ENCODE measurements at regions not wholly inside any gene's neighbourhood (a gene's known extent, or its start where the extent isn't known, plus 50 kb on each side); places are given as distances from the start of the nearest gene placed in this dataset.

DNA sequence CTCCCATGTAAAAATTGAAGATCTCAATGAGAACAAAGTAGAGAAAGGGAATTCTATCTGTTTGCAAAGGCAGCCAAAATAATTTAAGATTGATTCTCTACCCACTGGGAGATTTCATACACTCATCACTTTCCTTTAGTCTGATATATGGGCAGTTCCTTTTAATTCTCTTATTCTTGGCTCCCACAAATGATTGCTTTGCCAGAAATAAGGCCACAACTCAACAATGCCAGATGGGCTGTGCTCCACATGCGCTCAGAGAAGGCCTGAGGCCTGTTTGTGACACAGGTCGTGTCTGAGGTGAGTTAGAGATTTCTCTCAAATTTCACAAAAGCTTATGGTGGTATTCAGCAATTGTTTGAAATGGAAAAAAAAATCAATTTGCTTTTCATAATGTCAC is 501.9 kb upstream of the SEMA3D start:
- Histone ChIP-seq H3K4me1 (ENCODE audit: control insufficient read depth in 1 of 2, insufficient read depth in 2 of 2, low read length in 2 of 2) (no peaks in the 10 kb centered on the region), H3K9ac (ENCODE audit: insufficient read depth, low read length, poor library complexity, severe bottlenecking) (no peak overlapping the region), H3K36me3 (replicated peaks in 1 of 2; ENCODE audit: control insufficient read depth in 1 of 2, insufficient read depth in 2 of 2, low read length in 2 of 2) (no peaks in the 10 kb centered on the region), H3K4me2 (replicated peaks; ENCODE audit: extremely low read depth, low read length, poor library complexity, severe bottlenecking) (no peak overlapping the region), H3K27ac (ENCODE audit: low read depth in 1 of 2, low read length in 2 of 2) (no peak overlapping the region), H4K20me1 (ENCODE audit: insufficient read depth, low read length) (no peaks in the 10 kb centered on the region), H3K27me3 (ENCODE audit: control insufficient read depth in 2 of 2, insufficient read depth in 2 of 2, low read length in 2 of 2) (no peaks in the 10 kb centered on the region), H3K4me3 (replicated peaks in 1 of 3; ENCODE audit: low read depth in 2 of 3, low read length in 3 of 3) (no peak overlapping the region), H3K79me2 (ENCODE audit: insufficient read depth, low read length) (no peaks in the 10 kb centered on the region), H2AFZ (ENCODE audit: insufficient read depth, low read depth, low read length, poor library complexity, severe bottlenecking) (no peak overlapping the region), H3K9me3 (replicated peaks in 1 of 2; ENCODE audit: control insufficient read depth in 1 of 2, insufficient read depth in 1 of 2, low read length in 2 of 2) (peaks cover 7 to 11% of the 10 kb centered on the region in 2 donors)
- no peaks in the 10 kb centered on the region for H3K36me3 Mint-ChIP-seq
- no peak for DNase-seq
- no peaks in the 10 kb centered on the region for H3K27me3 Mint-ChIP-seq (ENCODE audit: low read depth in 3 of 3)
- no peak overlapping the region for H3K4me3 Mint-ChIP-seq
- H3K9me3 Mint-ChIP-seq = peaks cover 7 to 17% (median 10%) of the 10 kb centered on the region in 7 donors
- TF ChIP-seq, protein P1, sequence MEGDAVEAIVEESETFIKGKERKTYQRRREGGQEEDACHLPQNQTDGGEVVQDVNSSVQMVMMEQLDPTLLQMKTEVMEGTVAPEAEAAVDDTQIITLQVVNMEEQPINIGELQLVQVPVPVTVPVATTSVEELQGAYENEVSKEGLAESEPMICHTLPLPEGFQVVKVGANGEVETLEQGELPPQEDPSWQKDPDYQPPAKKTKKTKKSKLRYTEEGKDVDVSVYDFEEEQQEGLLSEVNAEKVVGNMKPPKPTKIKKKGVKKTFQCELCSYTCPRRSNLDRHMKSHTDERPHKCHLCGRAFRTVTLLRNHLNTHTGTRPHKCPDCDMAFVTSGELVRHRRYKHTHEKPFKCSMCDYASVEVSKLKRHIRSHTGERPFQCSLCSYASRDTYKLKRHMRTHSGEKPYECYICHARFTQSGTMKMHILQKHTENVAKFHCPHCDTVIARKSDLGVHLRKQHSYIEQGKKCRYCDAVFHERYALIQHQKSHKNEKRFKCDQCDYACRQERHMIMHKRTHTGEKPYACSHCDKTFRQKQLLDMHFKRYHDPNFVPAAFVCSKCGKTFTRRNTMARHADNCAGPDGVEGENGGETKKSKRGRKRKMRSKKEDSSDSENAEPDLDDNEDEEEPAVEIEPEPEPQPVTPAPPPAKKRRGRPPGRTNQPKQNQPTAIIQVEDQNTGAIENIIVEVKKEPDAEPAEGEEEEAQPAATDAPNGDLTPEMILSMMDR (IDR thresholded peaks at IDR 0.05) = no peak
- H3K4me1 Mint-ChIP-seq = no peaks in the 10 kb centered on the region
- WGBS (ENCODE audit: insufficient coverage) = 100% methylated on average over 1 of the region's 2 CpGs
- intact Hi-C loops (cut with micrococcal nuclease) = no loop called here
- no peak overlapping the region for H3K27ac Mint-ChIP-seq

DNA sequence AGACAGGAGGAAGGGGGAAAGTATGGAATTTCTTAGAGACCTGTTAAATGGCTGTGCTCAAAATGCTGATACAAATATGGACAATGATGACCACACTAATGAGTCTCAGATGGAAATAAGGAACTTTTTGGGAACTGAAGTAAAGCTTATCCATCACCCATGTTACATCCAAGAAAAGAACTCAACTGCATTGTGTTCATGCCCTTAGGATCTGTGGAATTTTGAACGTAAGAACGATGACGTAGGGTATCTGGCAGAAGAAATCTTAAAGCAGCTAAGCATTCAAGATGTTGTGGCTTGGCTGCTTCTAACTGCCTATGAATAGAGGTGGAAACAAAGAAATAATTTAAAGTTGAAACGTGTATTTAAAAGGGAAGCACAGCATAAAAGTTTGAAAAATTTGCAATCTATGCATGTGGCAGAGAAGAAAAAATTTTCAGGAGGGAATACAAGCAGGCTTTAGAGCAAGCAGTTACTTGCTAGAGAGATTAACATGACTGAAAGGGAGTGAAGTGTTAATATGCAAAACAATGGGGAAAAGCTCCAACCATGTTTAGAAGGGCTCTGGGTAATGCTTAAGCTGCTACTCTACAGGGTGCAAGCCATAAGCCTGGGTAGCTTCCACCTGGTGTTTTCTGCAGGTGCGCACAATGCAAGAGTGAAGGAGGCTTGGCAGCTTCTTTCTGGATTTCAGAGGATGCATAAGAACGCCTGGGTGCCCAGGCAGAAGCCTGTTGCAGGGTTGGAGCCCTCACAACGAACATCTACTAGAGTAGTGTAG is 499.7 kb upstream of the SEMA3D start:
- TF ChIP-seq, protein P1 (IDR thresholded peaks at IDR 0.05) = no peak
- H3K4me1 ChIP-seq (ENCODE audit: control insufficient read depth in 1 of 2, insufficient read depth in 2 of 2, low read length in 2 of 2) = no peaks in the 10 kb centered on the region
- H3K36me3 ChIP-seq (replicated peaks in 1 of 2; ENCODE audit: control insufficient read depth in 1 of 2, insufficient read depth in 2 of 2, low read length in 2 of 2) = no peaks in the 10 kb centered on the region
- H3K27me3 Mint-ChIP-seq (ENCODE audit: low read depth in 3 of 3) = no peaks in the 10 kb centered on the region
- no peak overlapping the region for H3K27ac ChIP-seq (ENCODE audit: low read depth in 1 of 2, low read length in 2 of 2)
- H3K9me3 ChIP-seq (replicated peaks in 1 of 2; ENCODE audit: control insufficient read depth in 1 of 2, insufficient read depth in 1 of 2, low read length in 2 of 2) = peaks cover 8 to 14% of the 10 kb centered on the region in 2 donors
- H3K4me1 Mint-ChIP-seq = no peaks in the 10 kb centered on the region
- H2AFZ ChIP-seq (ENCODE audit: insufficient read depth, low read depth, low read length, poor library complexity, severe bottlenecking) = no peak overlapping the region
- H3K4me3 Mint-ChIP-seq = no peak overlapping the region
- H3K9ac ChIP-seq (ENCODE audit: insufficient read depth, low read length, poor library complexity, severe bottlenecking) = no peak overlapping the region
- H3K79me2 ChIP-seq (ENCODE audit: insufficient read depth, low read length) = no peaks in the 10 kb centered on the region
- H3K36me3 Mint-ChIP-seq = no peaks in the 10 kb centered on the region
- H4K20me1 ChIP-seq (ENCODE audit: insufficient read depth, low read length) = no peaks in the 10 kb centered on the region
- H3K27me3 ChIP-seq (ENCODE audit: control insufficient read depth in 2 of 2, insufficient read depth in 2 of 2, low read length in 2 of 2) = no peaks in the 10 kb centered on the region
- H3K4me3 ChIP-seq (replicated peaks in 1 of 3; ENCODE audit: low read depth in 2 of 3, low read length in 3 of 3) = no peak overlapping the region
- H3K4me2 ChIP-seq (replicated peaks; ENCODE audit: extremely low read depth, low read length, poor library complexity, severe bottlenecking) = no peak overlapping the region
- no peak overlapping the region for H3K27ac Mint-ChIP-seq
- DNase-seq = no peak
- intact Hi-C loops (cut with micrococcal nuclease) = no loop called here
- H3K9me3 Mint-ChIP-seq = peaks cover 7 to 17% (median 10%) of the 10 kb centered on the region in 7 donors
- 97% methylated on average over 7 of the region's 7 CpGs for WGBS (ENCODE audit: insufficient coverage)
